ENCODE measurements at regions not wholly inside any gene's neighbourhood (a gene's known extent, or its start where the extent isn't known, plus 50 kb on each side); places are given as distances from the start of the nearest gene placed in this dataset.

DNA sequence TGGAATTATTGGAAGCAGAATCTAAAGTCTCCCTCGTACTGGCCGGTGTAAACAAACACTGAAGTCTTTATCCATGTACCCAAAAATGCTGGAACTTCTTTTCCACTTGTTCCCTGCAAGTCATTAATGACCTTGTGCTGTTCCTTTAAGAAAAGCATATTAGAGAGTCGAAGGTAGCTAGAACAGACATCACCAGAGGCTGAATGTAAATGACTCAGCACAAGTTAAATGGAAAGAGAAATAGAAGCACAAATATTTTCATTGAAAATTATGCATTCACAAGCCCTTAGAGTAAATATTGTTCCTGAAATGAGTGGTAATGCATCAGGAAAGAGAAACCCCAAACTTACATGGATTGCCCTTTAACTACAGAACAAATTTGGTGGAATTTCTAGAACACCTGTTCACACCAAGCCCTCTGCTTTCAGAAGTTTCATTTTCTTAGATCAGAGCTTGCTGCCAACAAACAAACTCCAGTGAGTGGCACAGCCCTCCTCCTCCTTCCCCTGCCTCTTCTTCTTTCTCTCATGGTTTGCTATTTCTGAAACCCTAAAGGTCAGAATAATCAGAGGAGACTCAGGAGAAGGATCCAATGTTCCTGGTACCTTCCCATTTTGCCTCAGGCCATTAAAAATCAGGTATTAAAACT is 264.3 kb downstream of the TXNL1 start:
- DNase-seq = peak; percentile 45

GRCh38 chr18:56373601-56374000 is 264.8 kb downstream of the TXNL1 start:
- DNase-seq = no peak

DNA sequence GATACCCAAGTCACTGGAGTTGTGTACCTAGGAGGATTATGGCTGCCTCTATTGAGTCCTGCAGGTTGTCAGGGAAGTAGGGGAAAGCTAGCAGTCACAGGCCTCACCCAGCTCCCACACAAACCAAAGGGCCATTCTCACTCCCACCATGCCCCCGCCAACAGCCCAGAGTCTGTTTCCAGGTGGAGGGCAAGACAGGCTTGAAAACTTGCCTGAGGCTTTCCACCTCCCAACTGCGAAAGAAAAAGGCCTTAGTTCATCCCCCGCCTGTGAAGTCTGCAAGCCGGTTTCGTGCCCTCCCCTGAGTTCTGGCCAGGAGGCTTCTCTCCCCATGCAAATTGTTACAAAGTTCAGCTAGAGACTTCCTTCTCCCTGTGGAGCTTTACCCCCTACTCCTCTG is 270.3 kb downstream of the TXNL1 start:
- DNase-seq = no peak

- no peak for DNase-seq
Observed at GRCh38 chr18:56358608-56359280, 279.6 kb downstream of the TXNL1 start.

DNA sequence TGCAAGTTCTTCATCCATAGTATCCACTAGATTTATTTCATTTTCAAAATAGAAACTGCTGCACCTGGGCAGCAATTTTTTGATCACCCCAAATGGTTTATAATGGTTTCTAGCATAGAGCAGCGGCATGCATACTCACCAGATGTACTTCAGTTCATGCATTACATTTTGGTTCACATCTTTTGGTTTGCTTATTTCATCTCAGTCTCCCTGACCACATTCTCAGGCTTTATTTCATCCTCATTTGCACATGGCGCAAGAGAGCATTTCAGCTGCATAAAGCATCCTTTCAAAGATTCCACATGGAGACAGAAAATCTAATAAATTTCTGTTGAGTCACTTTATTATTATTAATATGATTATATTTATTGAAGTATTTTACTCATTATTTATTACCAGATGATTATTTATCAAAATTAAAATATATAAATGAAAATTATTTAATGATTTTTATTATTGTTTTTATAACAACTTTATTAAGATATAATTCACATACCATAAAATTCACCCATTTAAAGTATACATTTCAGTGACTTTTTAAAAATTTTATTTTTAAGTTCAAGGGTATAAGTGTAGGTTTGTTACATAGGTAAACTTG is 284.6 kb downstream of the TXNL1 start:
- no peak for DNase-seq

DNA sequence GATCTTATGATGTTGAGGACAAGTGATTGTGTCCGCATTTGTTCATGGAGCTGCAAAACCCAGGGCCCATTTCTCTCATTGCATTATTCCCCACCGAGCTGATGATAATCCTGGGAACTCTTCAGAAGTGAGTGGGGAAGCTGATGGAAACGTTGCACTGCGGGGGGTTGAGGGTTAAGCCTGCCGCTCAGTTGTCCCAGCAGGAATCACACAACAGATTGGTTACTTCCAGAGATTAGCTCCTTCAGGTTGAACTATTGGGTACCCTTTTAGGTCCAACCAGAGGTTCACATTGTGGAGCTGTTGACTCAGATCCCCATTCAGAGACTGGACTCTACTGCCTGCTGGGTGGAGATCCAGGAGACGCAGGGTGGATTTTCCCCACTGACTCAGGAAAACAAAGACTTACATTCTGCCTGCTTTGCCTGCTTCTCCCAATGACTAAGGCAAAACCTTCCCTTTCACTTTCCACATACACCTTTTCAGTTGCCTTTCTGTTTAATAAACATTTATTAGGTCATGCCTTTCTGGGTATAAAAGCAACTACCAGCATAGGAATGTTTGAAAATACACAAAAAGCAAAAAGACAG is 286.4 kb downstream of the TXNL1 start:
- no peak for DNase-seq

- no peak for DNase-seq
Observed at GRCh38 chr18:56337507-56337906, 300.9 kb downstream of the TXNL1 start.

DNA sequence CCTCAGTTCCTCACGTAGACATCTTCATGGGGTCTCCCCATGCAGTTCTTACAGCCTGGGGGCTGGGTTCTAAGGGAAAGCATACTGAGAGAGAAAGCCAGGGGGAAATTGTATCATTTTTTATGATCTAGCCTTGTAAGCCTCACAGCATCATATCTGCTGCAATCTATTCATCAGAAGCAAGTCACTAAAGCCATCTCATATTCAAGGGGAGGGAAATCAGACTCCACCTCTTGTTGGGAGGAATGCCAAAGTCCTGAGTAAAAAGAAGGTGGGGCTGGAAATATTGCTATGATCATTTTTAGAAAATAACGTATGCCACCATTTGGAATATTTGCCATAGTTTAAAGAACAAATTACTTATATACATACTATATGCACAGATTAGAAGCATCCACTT is 304.6 kb downstream of the TXNL1 start:
- DNase-seq = peak; percentile 48

DNA sequence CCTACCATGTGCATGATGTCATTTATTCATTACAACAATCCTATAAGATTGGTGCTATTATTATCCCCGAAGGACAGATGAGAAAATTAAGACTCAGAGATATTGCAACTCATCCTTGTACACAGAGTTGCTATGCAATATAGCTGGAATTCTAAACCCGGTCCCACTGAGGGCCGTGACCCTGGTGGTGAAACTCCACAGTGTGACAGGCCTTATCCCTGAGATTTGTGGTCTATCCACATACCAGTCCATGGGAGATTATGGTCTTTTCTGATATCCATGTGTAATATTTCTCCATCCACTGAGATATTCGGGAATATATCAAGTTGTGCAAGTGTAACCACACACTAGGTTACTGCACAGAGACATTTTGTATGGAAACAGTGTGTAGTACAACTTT is 305.2 kb downstream of the TXNL1 start:
- no peak for DNase-seq

DNA sequence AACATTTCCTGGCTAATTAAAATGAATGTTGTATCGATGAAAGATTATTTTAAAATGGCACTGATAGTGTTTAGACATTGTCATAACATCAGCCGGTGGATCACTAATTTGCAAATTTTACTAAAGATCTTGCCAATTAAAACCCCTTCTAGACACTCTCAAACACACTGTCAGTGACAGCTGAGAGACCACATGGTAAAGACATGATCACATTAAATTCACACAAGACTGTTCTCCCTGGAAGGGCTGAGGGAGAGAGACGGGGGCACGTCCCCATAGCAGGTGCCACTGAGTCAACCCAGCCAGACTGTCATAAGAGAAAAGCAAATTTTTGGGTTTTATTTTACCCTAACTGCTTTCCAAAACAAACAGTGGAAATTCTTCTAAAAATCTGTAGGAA is 306.0 kb downstream of the TXNL1 start:
- no peak for DNase-seq

- DNase-seq = peak; percentile 50
Observed at GRCh38 chr18:56330366-56331110, 307.9 kb downstream of the TXNL1 start.

GRCh38 chr18:56329536-56329935 is 308.9 kb downstream of the TXNL1 start:
- peak; percentile 57 for DNase-seq

GRCh38 chr18:56327191-56327885 is 311.1 kb downstream of the TXNL1 start:
- DNase-seq = peak; percentile 54

DNA sequence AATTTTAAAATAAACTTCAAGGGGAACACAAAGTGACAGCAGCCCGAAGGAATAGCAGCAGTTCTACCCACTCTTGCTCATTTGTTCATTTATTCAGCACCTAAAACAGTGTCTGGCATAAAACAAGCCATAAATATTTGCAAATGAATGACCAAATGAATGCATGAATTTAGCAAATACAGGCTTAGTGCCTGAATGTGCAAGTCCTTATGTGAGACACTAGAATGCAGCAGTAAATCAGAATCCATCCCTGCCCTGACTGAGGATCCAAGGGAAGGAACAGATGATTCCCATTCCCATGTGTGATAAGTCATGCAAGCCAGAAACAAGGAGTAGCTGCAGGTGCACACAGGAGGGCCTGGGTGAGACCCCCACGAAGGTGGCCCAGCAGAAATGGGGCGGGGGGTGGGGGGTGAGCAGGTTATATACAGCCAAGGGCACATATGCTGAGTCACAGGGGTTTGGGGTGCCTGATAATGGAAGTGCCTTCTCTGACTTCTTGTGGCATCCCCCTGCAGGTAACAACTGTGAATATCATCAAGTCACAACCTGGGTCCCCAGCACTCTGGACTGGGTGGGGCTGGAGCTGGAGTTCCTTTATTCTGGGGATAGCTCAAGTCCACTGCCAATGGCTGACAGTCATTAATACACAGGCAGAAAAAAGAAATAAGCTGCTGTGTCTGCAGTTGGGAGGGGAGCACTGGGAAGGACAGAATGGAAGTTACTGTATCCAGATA is 311.9 kb downstream of the TXNL1 start:
- no peak for DNase-seq

GRCh38 chr18:56323673-56324072 is 314.7 kb downstream of the TXNL1 start:
- DNase-seq = no peak

DNA sequence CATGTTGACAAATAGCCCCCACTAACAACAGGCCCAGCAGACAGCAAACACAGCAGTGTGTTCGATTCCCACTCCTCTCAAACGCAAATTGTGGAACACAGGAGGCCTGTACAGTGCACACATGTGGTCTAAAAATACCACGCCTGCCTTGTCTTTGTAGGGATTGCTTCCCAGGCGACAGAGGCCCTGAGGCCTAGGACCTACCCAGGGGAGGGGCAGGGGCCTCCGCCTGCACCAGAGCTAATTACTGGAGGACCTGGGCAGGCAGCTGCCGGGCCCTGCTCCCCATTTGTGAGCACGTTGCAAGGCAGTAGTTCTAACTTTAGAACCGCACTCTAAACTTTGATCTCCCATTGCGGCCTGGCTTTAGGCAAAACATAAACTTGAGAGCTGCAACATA is 316.0 kb downstream of the TXNL1 start:
- no peak for DNase-seq

DNA sequence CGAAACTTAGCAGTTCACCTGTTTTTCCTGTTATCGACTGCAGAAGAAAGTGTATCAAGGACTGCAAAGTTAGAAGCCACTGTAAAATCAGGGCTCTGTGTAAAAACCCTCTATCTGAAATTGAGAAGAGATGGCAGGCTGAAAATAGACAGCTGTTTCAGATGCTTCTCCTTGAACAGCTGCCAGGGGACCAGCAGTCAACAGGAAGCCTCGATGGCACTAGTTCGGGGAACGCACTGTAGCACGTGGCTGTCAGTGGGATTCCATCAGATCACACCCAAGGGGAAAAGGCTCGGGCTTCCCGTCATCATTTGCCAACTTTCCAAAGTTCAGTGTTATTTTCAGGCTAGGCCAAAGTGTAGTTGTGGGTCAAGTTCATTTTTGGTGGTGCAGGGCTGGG is 316.9 kb downstream of the TXNL1 start:
- no peak for DNase-seq

DNA sequence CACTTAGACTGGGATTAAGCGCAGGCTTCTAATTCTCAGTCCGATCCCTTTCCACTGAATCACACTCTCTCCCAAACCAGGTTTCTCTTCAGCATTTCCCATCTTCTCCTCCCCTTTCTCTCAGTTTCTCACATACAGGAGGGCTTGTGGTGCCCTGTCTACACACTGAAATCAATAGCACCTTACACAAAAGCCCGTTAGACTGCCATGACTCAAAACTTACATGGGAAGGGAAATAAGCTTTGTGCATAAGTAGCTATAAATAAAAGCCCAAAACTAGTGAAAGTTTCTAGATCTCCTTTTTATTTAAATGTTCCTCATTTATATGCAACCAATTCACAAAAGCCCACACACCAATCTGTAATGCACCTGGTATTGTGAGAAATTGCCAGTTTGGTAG is 318.4 kb downstream of the TXNL1 start:
- no peak for DNase-seq

DNA sequence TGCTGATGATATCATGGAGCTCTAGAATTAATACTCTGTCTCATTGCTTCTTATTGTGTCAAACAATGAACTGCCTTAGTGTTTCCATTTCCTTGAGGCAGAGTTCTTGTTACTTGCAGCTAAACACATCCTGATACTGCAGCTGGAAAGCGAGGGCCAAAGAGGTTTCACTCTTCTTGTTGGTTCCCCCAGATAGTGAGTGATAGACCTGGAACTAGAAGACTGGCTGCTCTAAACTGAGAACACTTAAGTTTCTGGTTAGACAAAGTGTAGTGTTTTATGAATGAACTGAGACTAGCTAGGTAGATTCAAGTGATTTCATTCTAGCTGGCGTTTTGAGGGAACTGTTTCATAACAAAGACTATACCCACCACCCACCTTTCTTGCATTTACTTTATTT is 321.7 kb downstream of the TXNL1 start:
- no peak for DNase-seq

- peak; percentile 70 for DNase-seq
Observed at GRCh38 chr18:56315363-56315762, 323.0 kb downstream of the TXNL1 start.

- peak; percentile 41 for DNase-seq
Observed at GRCh38 chr18:56314396-56314795, 324.0 kb downstream of the TXNL1 start.

Measured in fibroblast of skin of back (primary cell).